ENCODE measurements at regions not wholly inside any gene's neighbourhood (a gene's known extent, or its start where the extent isn't known, plus 50 kb on each side); places are given as distances from the start of the nearest gene placed in this dataset.

DNA sequence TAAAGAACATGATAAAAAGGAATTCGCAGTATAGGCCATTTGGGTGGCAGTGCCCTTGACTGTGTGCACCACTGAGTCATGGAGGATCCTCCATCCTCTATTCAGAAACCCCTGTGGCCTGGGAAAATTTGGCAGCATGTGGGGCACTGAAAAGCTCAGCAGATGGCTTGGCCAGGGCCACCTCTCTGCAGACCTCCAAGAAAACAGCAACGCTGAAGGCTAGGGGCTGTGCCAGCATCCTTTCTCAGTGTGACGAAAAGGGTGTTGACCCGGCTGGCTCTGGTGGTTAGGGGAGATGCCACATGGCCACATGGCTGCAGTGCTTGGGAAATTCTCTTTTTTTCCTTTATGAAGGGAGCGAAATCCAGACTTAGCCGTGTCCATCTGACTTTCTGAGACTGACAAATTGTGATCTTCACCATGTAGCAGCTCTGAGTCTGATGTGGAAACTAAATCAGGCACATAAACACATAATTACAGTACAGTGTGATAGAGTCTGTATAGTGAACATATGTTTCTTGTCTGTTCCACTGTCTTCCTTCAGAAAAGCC, 178.0 kb downstream of the KCTD12 start:
- Histone ChIP-seq H3K4me3 (ENCODE audit: low read depth in 2 of 2, low read length in 1 of 2) (no peak overlapping the region), H3K9me2 (no peaks in the 10 kb centered on the region), H3K79me2 (ENCODE audit: insufficient read depth) (no peaks in the 10 kb centered on the region), H3K27me3 (ENCODE audit: insufficient read depth) (no peaks in the 10 kb centered on the region), H3F3A (replicated peaks; ENCODE audit: insufficient read depth) (peaks cover 21% of the 10 kb centered on the region), H3K36me3 (replicated peaks in 1 of 2; ENCODE audit: control insufficient read depth in 1 of 2, insufficient read depth in 2 of 2, low read length in 1 of 2) (no peaks in the 10 kb centered on the region), H3K9me3 (no peaks in the 10 kb centered on the region), H3K27ac (ENCODE audit: low read depth in 2 of 2, low read length in 1 of 2) (no peak overlapping the region), H3K4me1 (ENCODE audit: control insufficient read depth in 1 of 2, insufficient read depth in 2 of 2, low read depth in 1 of 2, low read length in 1 of 2) (peaks cover 3 to 23% of the 10 kb centered on the region in 2 experiments; a peak in 3 of 4 replicates), H4K20me1 (ENCODE audit: insufficient read depth) (no peaks in the 10 kb centered on the region), H2AFZ (ENCODE audit: low read depth) (no peak overlapping the region), H3K4me2 (no peak overlapping the region), H3K9ac (no peak overlapping the region)
- ChIA-PET CTCF (interaction anchor here (1.0 to 1.2 kb wide), 3 partner anchors 12 to 176 kb away, joined by 3 read pairs; no protein-coding TSS in a partner anchor), POLR2A (no interaction called here)
- no peak for TF ChIP-seq TCF12 (IDR thresholded peaks at IDR 0.05)
- no peak for TF ChIP-seq RAD21 (IDR thresholded peaks at IDR 0.05; ENCODE audit: low read length)
- no peak for TF ChIP-seq EP300 (IDR thresholded peaks at IDR 0.05; ENCODE audit: borderline replicate concordance in 1 of 2, low read depth in 1 of 2, low read length in 1 of 2)
- no peak for TF ChIP-seq MEF2A (IDR thresholded peaks at IDR 0.05; ENCODE audit: borderline replicate concordance, low read depth)
- TF ChIP-seq, protein P1, sequence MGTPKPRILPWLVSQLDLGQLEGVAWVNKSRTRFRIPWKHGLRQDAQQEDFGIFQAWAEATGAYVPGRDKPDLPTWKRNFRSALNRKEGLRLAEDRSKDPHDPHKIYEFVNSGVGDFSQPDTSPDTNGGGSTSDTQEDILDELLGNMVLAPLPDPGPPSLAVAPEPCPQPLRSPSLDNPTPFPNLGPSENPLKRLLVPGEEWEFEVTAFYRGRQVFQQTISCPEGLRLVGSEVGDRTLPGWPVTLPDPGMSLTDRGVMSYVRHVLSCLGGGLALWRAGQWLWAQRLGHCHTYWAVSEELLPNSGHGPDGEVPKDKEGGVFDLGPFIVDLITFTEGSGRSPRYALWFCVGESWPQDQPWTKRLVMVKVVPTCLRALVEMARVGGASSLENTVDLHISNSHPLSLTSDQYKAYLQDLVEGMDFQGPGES (IDR thresholded peaks at IDR 0.05; ENCODE audit: low read depth, low read length): no peak
- TF ChIP-seq POLR2AphosphoS5 (IDR thresholded peaks at IDR 0.05; ENCODE audit: low read depth, low read length): no peak
- no peak for TF ChIP-seq TEAD4 (IDR thresholded peaks at IDR 0.05; ENCODE audit: borderline replicate concordance, insufficient read depth)
- no peak for TF ChIP-seq MXI1 (IDR thresholded peaks at IDR 0.05; ENCODE audit: low read depth, low read length)
- TF ChIP-seq SMC3 (IDR thresholded peaks at IDR 0.05; ENCODE audit: low read depth, low read length): no peak
- TF ChIP-seq RFX5 (IDR thresholded peaks at IDR 0.05; ENCODE audit: low read length): no peak
- TF ChIP-seq FOXJ3 (CRISPR knock-in tag; IDR thresholded peaks at IDR 0.05): no peak
- TF ChIP-seq NRF1 (IDR thresholded peaks at IDR 0.05; ENCODE audit: low read depth, low read length): no peak
- TF ChIP-seq CHD2 (IDR thresholded peaks at IDR 0.05; ENCODE audit: low read length, partially characterized antibody): no peak
- TF ChIP-seq USF2 (IDR thresholded peaks at IDR 0.05; ENCODE audit: borderline replicate concordance, low read depth, low read length): no peak
- TF ChIP-seq GABPA (IDR thresholded peaks at IDR 0.05; ENCODE audit: low read depth): no peak
- TF ChIP-seq SIN3A (IDR thresholded peaks at IDR 0.05; ENCODE audit: borderline replicate concordance, low read depth, low read length): no peak
- no peak for TF ChIP-seq ELF1 (IDR thresholded peaks at IDR 0.05)
- TF ChIP-seq, protein P2, sequence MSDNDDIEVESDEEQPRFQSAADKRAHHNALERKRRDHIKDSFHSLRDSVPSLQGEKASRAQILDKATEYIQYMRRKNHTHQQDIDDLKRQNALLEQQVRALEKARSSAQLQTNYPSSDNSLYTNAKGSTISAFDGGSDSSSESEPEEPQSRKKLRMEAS (IDR thresholded peaks at IDR 0.05; ENCODE audit: low read depth): no peak
- 90% methylated on average over 6 of the region's 6 CpGs for WGBS (ENCODE audit: low lambda C conversion rate)
- no peak for DNase-seq
